Endothelial cell (in vitro differentiated cells): ENCODE measurements at regions not wholly inside any gene's neighbourhood (a gene's known extent, or its start where the extent isn't known, plus 50 kb on each side); places are given as distances from the start of the nearest gene placed in this dataset.

Experiments
- DNase-seq: peaks from one replicate; pipeline ENCODE4 v3.0.0; 2021; ENCODE audit warnings: low spot score
- H3K27ac Mint-ChIP-seq: one replicate; pipeline ENCODE4 v1.8.0; 2021; ENCODE audit warnings: mixed read lengths, inconsistent platforms; ENCODE audit not compliant: unreplicated experiment
- H3K27me3 Mint-ChIP-seq: one replicate; pipeline ENCODE4 v1.8.0; 2021; ENCODE audit warnings: mild to moderate bottlenecking, moderate library complexity, mixed read lengths, inconsistent platforms; ENCODE audit not compliant: unreplicated experiment
- H3K36me3 Mint-ChIP-seq: one replicate; pipeline ENCODE4 v1.8.0; 2021; ENCODE audit warnings: mild to moderate bottlenecking, low read depth, mixed read lengths, inconsistent platforms; ENCODE audit not compliant: unreplicated experiment
- H3K4me1 Mint-ChIP-seq: one replicate; pipeline ENCODE4 v1.8.0; 2021; ENCODE audit warnings: mild to moderate bottlenecking, mixed read lengths, inconsistent platforms; ENCODE audit not compliant: unreplicated experiment
- H3K4me3 Mint-ChIP-seq: one replicate; pipeline ENCODE4 v1.8.0; 2021; ENCODE audit warnings: mild to moderate bottlenecking, mixed read lengths, inconsistent platforms; ENCODE audit not compliant: unreplicated experiment
- H3K9me3 Mint-ChIP-seq: one replicate; pipeline ENCODE4 v1.8.0; 2021; ENCODE audit warnings: mixed read lengths, inconsistent platforms; ENCODE audit not compliant: unreplicated experiment
- CTCF ChIP-seq: fragments of 200-600 bp; sonication (generic); IDR thresholded peaks from one replicate; pipeline ENCODE4 v1.5.0; 2021; ENCODE audit warnings: antibody characterized with exemption; ENCODE audit not compliant: unreplicated experiment

DNA sequence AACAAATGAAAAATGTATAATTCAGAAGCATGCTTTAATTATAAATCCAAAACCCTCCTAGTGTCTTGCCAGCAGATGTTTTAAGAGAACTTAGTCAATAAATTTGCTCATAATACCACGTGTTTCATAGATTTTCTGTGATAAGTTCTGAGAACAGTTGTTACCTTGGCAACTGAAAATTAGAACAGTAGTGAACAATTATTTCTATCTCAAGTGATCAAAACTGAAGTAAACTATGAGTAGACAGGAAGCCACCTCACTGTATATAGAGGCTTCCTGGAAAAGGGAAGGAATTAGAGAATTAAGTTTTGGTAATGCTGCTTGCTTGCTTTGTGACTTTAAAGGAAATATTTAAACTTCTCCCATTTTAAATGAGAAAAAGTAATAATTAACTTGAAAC is 266.0 kb upstream of the ANO3 start:
- no peak overlapping the region for H3K27ac Mint-ChIP-seq
- TF ChIP-seq CTCF = no peak
- no peak for DNase-seq
- no peaks in the 10 kb centered on the region for H3K36me3 Mint-ChIP-seq
- H3K4me1 Mint-ChIP-seq = no peaks in the 10 kb centered on the region
- H3K4me3 Mint-ChIP-seq = no peak overlapping the region
- no peaks in the 10 kb centered on the region for H3K9me3 Mint-ChIP-seq
- H3K27me3 Mint-ChIP-seq = no peaks in the 10 kb centered on the region

DNA sequence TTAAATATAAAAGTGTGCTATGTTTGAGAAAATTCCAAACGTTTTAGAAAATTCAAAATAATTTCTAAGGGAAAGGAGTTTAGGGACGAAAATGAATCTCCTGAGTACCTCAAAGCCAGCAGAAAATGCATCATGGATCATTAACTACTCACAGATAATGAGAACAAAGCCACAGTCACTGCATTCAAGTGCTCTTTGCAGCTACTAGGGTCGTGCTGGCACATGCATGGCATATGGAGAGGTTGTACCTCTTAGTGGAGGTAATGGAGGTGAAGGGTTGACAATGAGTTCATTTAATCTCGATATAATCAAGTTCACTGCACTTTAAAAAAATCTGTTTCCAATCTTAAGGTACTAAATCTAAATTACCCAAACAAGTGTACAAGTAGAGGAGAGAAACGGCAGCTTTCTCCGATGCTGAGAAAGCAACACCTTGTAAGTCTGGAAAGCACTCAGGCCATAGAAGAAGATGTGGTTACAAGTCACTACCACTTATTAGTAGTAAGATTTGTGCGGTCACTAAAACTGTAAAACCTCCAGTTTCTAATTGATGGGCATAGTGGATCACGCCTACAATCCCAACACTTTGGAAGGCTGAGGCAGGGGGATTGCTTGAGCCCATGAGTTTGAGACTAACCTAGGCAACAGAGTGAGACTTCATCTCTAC is 261.1 kb upstream of the ANO3 start:
- Mint-ChIP-seq H3K4me3 (no peak overlapping the region), H3K27ac (no peak overlapping the region), H3K4me1 (no peaks in the 10 kb centered on the region), H3K36me3 (no peaks in the 10 kb centered on the region), H3K9me3 (no peaks in the 10 kb centered on the region), H3K27me3 (no peaks in the 10 kb centered on the region)
- no peak for DNase-seq
- TF ChIP-seq CTCF = no peak

GRCh38 chr11:26072614-26073153 is 259.2 kb upstream of the ANO3 start:
- Mint-ChIP-seq H3K27ac (no peak overlapping the region), H3K9me3 (no peaks in the 10 kb centered on the region), H3K27me3 (no peaks in the 10 kb centered on the region), H3K36me3 (no peaks in the 10 kb centered on the region), H3K4me1 (no peaks in the 10 kb centered on the region), H3K4me3 (no peak overlapping the region)
- TF ChIP-seq CTCF = no peak
- DNase-seq = no peak

DNA sequence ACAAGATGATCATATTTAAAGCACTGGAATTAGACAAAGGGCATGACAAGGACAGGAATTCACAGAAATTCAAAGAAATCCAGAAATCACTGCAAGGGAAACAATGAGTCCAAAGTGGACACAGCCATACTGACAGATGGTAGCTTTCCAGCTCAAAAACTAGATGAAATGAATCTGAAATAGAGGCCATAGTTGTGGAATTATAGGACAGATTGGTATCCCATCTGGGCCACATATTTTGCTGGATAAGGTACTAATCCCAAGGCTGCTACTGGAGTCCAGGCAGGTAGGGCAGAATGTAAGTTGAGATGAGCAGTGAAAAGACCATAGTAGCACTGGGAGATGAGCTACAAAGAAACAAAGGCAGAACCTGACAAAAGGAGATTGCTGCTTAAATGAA is 258.3 kb upstream of the ANO3 start:
- DNase-seq = no peak
- H3K4me1 Mint-ChIP-seq = no peaks in the 10 kb centered on the region
- no peak overlapping the region for H3K27ac Mint-ChIP-seq
- no peaks in the 10 kb centered on the region for H3K9me3 Mint-ChIP-seq
- no peaks in the 10 kb centered on the region for H3K27me3 Mint-ChIP-seq
- H3K36me3 Mint-ChIP-seq = no peaks in the 10 kb centered on the region
- H3K4me3 Mint-ChIP-seq = no peak overlapping the region
- no peak for TF ChIP-seq CTCF

- no peak for DNase-seq
- no peak overlapping the region for H3K27ac Mint-ChIP-seq
- no peaks in the 10 kb centered on the region for H3K27me3 Mint-ChIP-seq
- no peak for TF ChIP-seq CTCF
- no peaks in the 10 kb centered on the region for H3K4me1 Mint-ChIP-seq
- H3K9me3 Mint-ChIP-seq = no peaks in the 10 kb centered on the region
- H3K4me3 Mint-ChIP-seq = no peak overlapping the region
- H3K36me3 Mint-ChIP-seq = no peaks in the 10 kb centered on the region
Measured at GRCh38 chr11:26076233-26076990, 255.5 kb upstream of the ANO3 start.
